WTC11 (cell line): ENCODE measurements at regions not wholly inside any gene's neighbourhood (a gene's known extent, or its start where the extent isn't known, plus 50 kb on each side); places are given as distances from the start of the nearest gene placed in this dataset.

ENCODE experiments used
- JUN ChIP-seq: sonication (generic); formaldehyde crosslinking; IDR thresholded peaks from 2 replicates; pipeline ENCODE4 v1.8.0; 2023; ENCODE audit warnings: mild to moderate bottlenecking, missing genetic modification reagents
- NFYB ChIP-seq: sonication (generic); formaldehyde crosslinking; conservative IDR thresholded peaks from 2 replicates; pipeline ENCODE4 v1.8.0; 2022; ENCODE audit warnings: low read depth, missing genetic modification reagents
- NR1H2 ChIP-seq: sonication (generic); formaldehyde crosslinking; IDR thresholded peaks from 2 replicates; pipeline ENCODE4 v1.9.0; 2021; ENCODE audit warnings: mild to moderate bottlenecking, moderate library complexity, missing genetic modification reagents
- SP1 ChIP-seq: sonication (generic); formaldehyde crosslinking; conservative IDR thresholded peaks from 2 replicates; pipeline ENCODE4 v1.8.1; 2022; ENCODE audit warnings: missing genetic modification reagents
- ZNF121 ChIP-seq: sonication (generic); formaldehyde crosslinking; IDR thresholded peaks from 2 replicates; pipeline ENCODE4 v1.8.0; 2023; ENCODE audit warnings: missing genetic modification reagents
- TF ChIP-seq, protein P1 (sequence below): fragments of 250-450 bp; sonication (Bioruptor Pico); IDR thresholded peaks from 2 replicates; pipeline ENCODE4 v1.8.0; 2021; ENCODE audit warnings: mild to moderate bottlenecking
- TF ChIP-seq, protein P2 (sequence below): fragments of 200-600 bp; IDR thresholded peaks from 2 replicates; pipeline ENCODE4 v1.8.0; 2022; ENCODE audit warnings: antibody characterized with exemption
- TF ChIP-seq, protein P3 (sequence below): sonication (generic); formaldehyde crosslinking; IDR thresholded peaks from 2 replicates; pipeline ENCODE4 v1.8.0; 2022; ENCODE audit warnings: mild to moderate bottlenecking, missing genetic modification reagents
- TF ChIP-seq, protein P4 (sequence below): fragments of 250-450 bp; sonication (Bioruptor Pico); IDR thresholded peaks from 2 replicates; pipeline ENCODE4 v1.9.0; 2021; ENCODE audit warnings: mild to moderate bottlenecking

DNA sequence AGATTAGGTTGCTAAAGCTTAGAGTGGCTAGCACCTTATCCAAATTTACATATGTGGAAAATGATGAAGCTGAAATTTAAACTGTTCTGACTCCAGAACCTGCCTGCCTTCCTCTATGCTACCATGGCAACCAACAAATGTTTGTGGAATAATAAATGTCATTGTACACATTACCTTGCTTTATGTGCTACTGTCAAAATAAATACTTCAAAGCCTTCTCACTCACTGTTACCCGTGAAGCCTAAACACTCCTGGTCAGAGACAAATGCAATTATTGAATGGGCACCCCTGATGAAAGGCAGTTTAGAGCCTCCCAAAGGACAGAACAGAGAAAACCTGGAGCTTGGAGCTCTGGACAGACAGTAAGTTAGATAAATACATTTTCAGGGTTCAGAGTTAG is 158.6 kb downstream of the FAM114A2 start:
- TF ChIP-seq, protein P1, sequence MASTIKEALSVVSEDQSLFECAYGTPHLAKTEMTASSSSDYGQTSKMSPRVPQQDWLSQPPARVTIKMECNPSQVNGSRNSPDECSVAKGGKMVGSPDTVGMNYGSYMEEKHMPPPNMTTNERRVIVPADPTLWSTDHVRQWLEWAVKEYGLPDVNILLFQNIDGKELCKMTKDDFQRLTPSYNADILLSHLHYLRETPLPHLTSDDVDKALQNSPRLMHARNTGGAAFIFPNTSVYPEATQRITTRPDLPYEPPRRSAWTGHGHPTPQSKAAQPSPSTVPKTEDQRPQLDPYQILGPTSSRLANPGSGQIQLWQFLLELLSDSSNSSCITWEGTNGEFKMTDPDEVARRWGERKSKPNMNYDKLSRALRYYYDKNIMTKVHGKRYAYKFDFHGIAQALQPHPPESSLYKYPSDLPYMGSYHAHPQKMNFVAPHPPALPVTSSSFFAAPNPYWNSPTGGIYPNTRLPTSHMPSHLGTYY (CRISPR knock-in tag): no peak
- TF ChIP-seq, protein P2, sequence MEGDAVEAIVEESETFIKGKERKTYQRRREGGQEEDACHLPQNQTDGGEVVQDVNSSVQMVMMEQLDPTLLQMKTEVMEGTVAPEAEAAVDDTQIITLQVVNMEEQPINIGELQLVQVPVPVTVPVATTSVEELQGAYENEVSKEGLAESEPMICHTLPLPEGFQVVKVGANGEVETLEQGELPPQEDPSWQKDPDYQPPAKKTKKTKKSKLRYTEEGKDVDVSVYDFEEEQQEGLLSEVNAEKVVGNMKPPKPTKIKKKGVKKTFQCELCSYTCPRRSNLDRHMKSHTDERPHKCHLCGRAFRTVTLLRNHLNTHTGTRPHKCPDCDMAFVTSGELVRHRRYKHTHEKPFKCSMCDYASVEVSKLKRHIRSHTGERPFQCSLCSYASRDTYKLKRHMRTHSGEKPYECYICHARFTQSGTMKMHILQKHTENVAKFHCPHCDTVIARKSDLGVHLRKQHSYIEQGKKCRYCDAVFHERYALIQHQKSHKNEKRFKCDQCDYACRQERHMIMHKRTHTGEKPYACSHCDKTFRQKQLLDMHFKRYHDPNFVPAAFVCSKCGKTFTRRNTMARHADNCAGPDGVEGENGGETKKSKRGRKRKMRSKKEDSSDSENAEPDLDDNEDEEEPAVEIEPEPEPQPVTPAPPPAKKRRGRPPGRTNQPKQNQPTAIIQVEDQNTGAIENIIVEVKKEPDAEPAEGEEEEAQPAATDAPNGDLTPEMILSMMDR: no peak
- TF ChIP-seq JUN (CRISPR knock-in tag): no peak
- no peak for TF ChIP-seq NFYB
- no peak for TF ChIP-seq SP1 (CRISPR knock-in tag)
- TF ChIP-seq ZNF121 (CRISPR knock-in tag): no peak
- TF ChIP-seq, protein P3, sequence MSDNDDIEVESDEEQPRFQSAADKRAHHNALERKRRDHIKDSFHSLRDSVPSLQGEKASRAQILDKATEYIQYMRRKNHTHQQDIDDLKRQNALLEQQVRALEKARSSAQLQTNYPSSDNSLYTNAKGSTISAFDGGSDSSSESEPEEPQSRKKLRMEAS (CRISPR knock-in tag): no peak
- TF ChIP-seq, protein P4, sequence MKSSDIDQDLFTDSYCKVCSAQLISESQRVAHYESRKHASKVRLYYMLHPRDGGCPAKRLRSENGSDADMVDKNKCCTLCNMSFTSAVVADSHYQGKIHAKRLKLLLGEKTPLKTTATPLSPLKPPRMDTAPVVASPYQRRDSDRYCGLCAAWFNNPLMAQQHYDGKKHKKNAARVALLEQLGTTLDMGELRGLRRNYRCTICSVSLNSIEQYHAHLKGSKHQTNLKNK (CRISPR knock-in tag): no peak
- no peak for TF ChIP-seq NR1H2 (CRISPR knock-in tag)
